HG03469 (cell line): ENCODE measurements at regions not wholly inside any gene's neighbourhood (a gene's known extent, or its start where the extent isn't known, plus 50 kb on each side); places are given as distances from the start of the nearest gene placed in this dataset.

Experiments
- ATAC-seq: cut with Tn5 transposase; IDR thresholded peaks from one replicate; pipeline ENCODE4 v1.9.1; 2021; ENCODE audit warnings: mild to moderate bottlenecking, moderate library complexity, moderate number of reproducible peaks; ENCODE audit not compliant: unreplicated experiment

- ATAC-seq, result no peak
Observed at GRCh38 chr18:55864281-55864680, 276.3 kb upstream of the TCF4 start.

- no peak for ATAC-seq
Observed at GRCh38 chr18:55863876-55864275, 275.9 kb upstream of the TCF4 start.

- no peak for ATAC-seq
Observed at GRCh38 chr18:55863391-55863706, 275.4 kb upstream of the TCF4 start.

GRCh38 chr18:55862693-55863390 lies 274.9 kb upstream of the TCF4 start:
- no peak for ATAC-seq

GRCh38 chr18:55861266-55861665 lies 273.3 kb upstream of the TCF4 start:
- ATAC-seq, result no peak

GRCh38 chr18:55858661-55859515 lies 270.9 kb upstream of the TCF4 start:
- ATAC-seq, result no peak

GRCh38 chr18:55857956-55858355 lies 270.0 kb upstream of the TCF4 start:
- ATAC-seq, result no peak

- ATAC-seq, result no peak
Observed at GRCh38 chr18:55857409-55857808, 269.4 kb upstream of the TCF4 start.

GRCh38 chr18:55856679-55857078 lies 268.7 kb upstream of the TCF4 start:
- ATAC-seq, result no peak

- no peak for ATAC-seq
Observed at GRCh38 chr18:55856229-55856628, 268.2 kb upstream of the TCF4 start.

- no peak for ATAC-seq
Observed at GRCh38 chr18:55853268-55853667, 265.3 kb upstream of the TCF4 start.

- ATAC-seq, result no peak
Observed at GRCh38 chr18:55850904-55851303, 262.9 kb upstream of the TCF4 start.

GRCh38 chr18:55849391-55849790 lies 261.4 kb upstream of the TCF4 start:
- ATAC-seq, result no peak

GRCh38 chr18:55847960-55848359 lies 260.0 kb upstream of the TCF4 start:
- no peak for ATAC-seq

GRCh38 chr18:55845221-55845620 lies 257.2 kb upstream of the TCF4 start:
- ATAC-seq, result no peak

GRCh38 chr18:55844382-55844781 lies 256.4 kb upstream of the TCF4 start:
- no peak for ATAC-seq

GRCh38 chr18:55841314-55841713 lies 253.3 kb upstream of the TCF4 start:
- no peak for ATAC-seq

GRCh38 chr18:55840601-55841170 lies 252.7 kb upstream of the TCF4 start:
- no peak for ATAC-seq

GRCh38 chr18:55839343-55839742 lies 251.4 kb upstream of the TCF4 start:
- ATAC-seq, result no peak

- ATAC-seq, result no peak
Observed at GRCh38 chr18:55838841-55839240, 250.8 kb upstream of the TCF4 start.

GRCh38 chr18:55838319-55838718 lies 250.3 kb upstream of the TCF4 start:
- ATAC-seq, result no peak

GRCh38 chr18:55833543-55833942 lies 245.6 kb upstream of the TCF4 start:
- ATAC-seq, result no peak
